Panc1 (cell line): ENCODE measurements at regions not wholly inside any gene's neighbourhood (a gene's known extent, or its start where the extent isn't known, plus 50 kb on each side); places are given as distances from the start of the nearest gene placed in this dataset.

Experiments
- ATAC-seq: fragments of 200-7000 bp; cut with Tn5 transposase; 2 replicates; pipeline ENCODE4 v1.9.1; 2020; ENCODE audit warnings: mild to moderate bottlenecking, moderate library complexity
- BruUV-seq: library from RNA; stranded (reverse); fragments of 400-500 nt; replicated peaks from 2 replicates; lab custom pipeline; 2021; lab: Mats Ljungman, UMichigan
- CTCF ChIA-PET: fragments of 300-600 bp; sonication (Branson Sonifier 250); formaldehyde crosslinking; loops from one replicate; lab custom pipeline; 2022; ENCODE audit warnings: antibody characterized with exemption; lab: Charles Lee
- POLR2A ChIA-PET: fragments of 300-600 bp; sonication (Branson Sonifier 250); formaldehyde crosslinking; loops from one replicate; lab custom pipeline; 2022; ENCODE audit warnings: antibody characterized with exemption; lab: Charles Lee
- DNase-seq: peaks from one replicate; pipeline ENCODE4 v3.0.0-alpha.2; 2010; ENCODE audit warnings: low read depth, low spot score
- H3K27ac ChIP-seq: 2 replicates; pipeline ENCODE4 v1.5.1; 2011; ENCODE audit warnings: mild to moderate bottlenecking, low read length, inconsistent platforms
- H3K27me3 ChIP-seq: fragments of 200-500 bp; sonication (Bioruptor generic); 2 replicates; pipeline ENCODE4 v1.6.0; 2014; ENCODE audit warnings: low read length, inconsistent platforms; ENCODE audit not compliant: control insufficient read depth, insufficient read depth
- H3K36me3 ChIP-seq: fragments of 200-500 bp; sonication (Bioruptor generic); 2 replicates; pipeline ENCODE4 v1.5.1; 2014; ENCODE audit warnings: inconsistent platforms, mild to moderate bottlenecking, low read length, moderate library complexity; ENCODE audit not compliant: control insufficient read depth, insufficient read depth
- H3K4me1 ChIP-seq: 2 replicates; pipeline ENCODE4 v1.5.1; 2011; ENCODE audit warnings: inconsistent platforms, mild to moderate bottlenecking, low read length, moderate library complexity; ENCODE audit not compliant: control insufficient read depth, insufficient read depth
- H3K4me3 ChIP-seq, 2 experiments: 2 replicates each; pipeline ENCODE4 v1.5.1; 2011 to 2012; ENCODE audit warnings: low read depth in 2 of 2, low read length in 2 of 2, mild to moderate bottlenecking in 2 of 2, inconsistent platforms in 1 of 2, moderate library complexity in 1 of 2
- H3K9me3 ChIP-seq: fragments of 200-500 bp; sonication (Bioruptor generic); 2 replicates; pipeline ENCODE4 v1.5.1; 2014; ENCODE audit warnings: low read depth, mild to moderate bottlenecking, inconsistent platforms, low read length, moderate library complexity; ENCODE audit not compliant: control insufficient read depth, insufficient read depth
- TCF7L2 ChIP-seq: IDR thresholded peaks from 2 replicates; pipeline ENCODE4 v1.6.1; 2011; ENCODE audit warnings: mild to moderate bottlenecking, low read depth, low read length, inconsistent platforms
- in situ Hi-C: cut with HindIII; loops from 2 replicates; pipeline ENCODE4 v1.10.0; 2016; ENCODE audit warnings: low sequenced_read_pairs, low pct_unique_long_range_greater_than_20kb
- intact Hi-C: fragments of 100-400 bp; cut with micrococcal nuclease; formaldehyde crosslinking; loops from one replicate; pipeline ENCODE4 v1.10.0; 2022; ENCODE audit not compliant: unreplicated experiment
- TF ChIP-seq, protein P1 (sequence below), 2 experiments: IDR thresholded peaks; 2 replicates each; pipeline ENCODE4 v1.6.1; 2011 to 2012; ENCODE audit warnings: low read depth in 2 of 2, control low read depth in 1 of 2, low read length in 1 of 2, mild to moderate bottlenecking in 1 of 2, moderate library complexity in 1 of 2; ENCODE audit not compliant: insufficient read depth in 1 of 2
- TF ChIP-seq, protein P2 (sequence below): fragments of 450-650 bp; IDR thresholded peaks from 2 replicates; pipeline ENCODE4 v1.5.1; 2017; ENCODE audit warnings: mild to moderate bottlenecking

DNA sequence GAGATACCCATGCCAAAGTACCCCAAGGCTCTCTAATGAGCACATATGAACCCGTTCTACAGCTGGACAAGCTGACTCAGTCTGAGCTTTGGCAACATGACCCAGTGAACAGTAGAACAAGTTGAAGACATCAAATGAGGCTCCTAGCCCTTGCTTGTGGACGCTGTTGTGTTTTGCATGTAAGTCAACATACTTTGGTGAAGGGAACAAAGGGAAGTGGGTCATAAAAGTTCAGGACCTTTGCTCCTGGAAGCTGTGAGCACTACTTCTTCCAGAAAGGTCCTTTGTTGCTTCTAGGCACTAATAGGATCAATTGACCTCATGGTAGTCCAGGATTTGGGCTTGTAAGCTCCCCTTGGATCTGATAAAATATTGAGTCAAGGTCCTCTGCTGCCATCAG, 613.5 kb upstream of the TBX3 start:
- H3K27me3 ChIP-seq = no peaks in the 10 kb centered on the region
- no peaks in the 10 kb centered on the region for H3K9me3 ChIP-seq
- DNase-seq (no peak), ATAC-seq (no peak)
- no peaks in the 10 kb centered on the region for H3K36me3 ChIP-seq
- CTCF ChIA-PET = no interaction called here
- TF ChIP-seq, protein P1, sequence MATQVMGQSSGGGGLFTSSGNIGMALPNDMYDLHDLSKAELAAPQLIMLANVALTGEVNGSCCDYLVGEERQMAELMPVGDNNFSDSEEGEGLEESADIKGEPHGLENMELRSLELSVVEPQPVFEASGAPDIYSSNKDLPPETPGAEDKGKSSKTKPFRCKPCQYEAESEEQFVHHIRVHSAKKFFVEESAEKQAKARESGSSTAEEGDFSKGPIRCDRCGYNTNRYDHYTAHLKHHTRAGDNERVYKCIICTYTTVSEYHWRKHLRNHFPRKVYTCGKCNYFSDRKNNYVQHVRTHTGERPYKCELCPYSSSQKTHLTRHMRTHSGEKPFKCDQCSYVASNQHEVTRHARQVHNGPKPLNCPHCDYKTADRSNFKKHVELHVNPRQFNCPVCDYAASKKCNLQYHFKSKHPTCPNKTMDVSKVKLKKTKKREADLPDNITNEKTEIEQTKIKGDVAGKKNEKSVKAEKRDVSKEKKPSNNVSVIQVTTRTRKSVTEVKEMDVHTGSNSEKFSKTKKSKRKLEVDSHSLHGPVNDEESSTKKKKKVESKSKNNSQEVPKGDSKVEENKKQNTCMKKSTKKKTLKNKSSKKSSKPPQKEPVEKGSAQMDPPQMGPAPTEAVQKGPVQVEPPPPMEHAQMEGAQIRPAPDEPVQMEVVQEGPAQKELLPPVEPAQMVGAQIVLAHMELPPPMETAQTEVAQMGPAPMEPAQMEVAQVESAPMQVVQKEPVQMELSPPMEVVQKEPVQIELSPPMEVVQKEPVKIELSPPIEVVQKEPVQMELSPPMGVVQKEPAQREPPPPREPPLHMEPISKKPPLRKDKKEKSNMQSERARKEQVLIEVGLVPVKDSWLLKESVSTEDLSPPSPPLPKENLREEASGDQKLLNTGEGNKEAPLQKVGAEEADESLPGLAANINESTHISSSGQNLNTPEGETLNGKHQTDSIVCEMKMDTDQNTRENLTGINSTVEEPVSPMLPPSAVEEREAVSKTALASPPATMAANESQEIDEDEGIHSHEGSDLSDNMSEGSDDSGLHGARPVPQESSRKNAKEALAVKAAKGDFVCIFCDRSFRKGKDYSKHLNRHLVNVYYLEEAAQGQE (IDR thresholded peaks at IDR 0.05; ENCODE audit: insufficient read depth in 1 of 2, low read depth in 2 of 2, low read length in 1 of 2) = no peak
- no peak for TF ChIP-seq TCF7L2
- H3K27ac ChIP-seq = no peak overlapping the region
- H3K4me1 ChIP-seq = no peaks in the 10 kb centered on the region
- intact Hi-C loops = no loop called here
- in situ Hi-C loops = no loop called here
- BruUV-seq = no TSS peak
- POLR2A ChIA-PET = no interaction called here
- no peak overlapping the region for H3K4me3 ChIP-seq

DNA sequence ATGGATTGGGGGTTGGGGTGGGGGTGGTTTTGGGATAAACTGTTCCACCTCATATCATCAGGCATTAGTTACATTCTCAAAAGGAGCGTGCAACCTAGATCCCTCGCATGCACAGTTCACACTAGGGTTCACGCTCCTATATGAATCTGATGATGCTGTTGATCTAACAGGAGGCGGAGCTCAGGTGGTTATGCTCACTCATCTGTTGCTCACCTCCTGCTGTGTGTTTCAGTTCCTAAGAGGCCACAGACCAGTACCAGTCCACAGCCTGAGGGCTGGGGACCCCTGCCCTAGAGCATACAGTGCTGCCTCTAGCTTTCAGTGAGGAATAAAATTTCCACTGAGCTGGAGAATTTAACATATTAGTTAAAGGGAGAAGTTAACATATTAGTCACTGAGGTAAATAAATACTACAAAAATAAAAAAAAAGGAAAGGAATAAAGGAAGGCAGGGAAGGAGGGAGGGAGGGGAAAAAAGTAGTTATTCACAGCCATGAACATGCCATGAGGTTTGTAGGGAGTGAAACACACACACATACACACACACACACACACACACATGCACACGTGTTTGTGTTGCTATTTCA, 612.7 kb upstream of the TBX3 start:
- H3K4me1 ChIP-seq = no peaks in the 10 kb centered on the region
- no peak for ATAC-seq
- intact Hi-C loops (no loop called here), in situ Hi-C loops (no loop called here)
- BruUV-seq = no TSS peak
- no peak for DNase-seq
- H3K9me3 ChIP-seq = no peaks in the 10 kb centered on the region
- H3K36me3 ChIP-seq = no peaks in the 10 kb centered on the region
- TF ChIP-seq, protein P1 (IDR thresholded peaks at IDR 0.05; ENCODE audit: insufficient read depth in 1 of 2, low read depth in 2 of 2, low read length in 1 of 2) = no peak
- TF ChIP-seq, protein P2, sequence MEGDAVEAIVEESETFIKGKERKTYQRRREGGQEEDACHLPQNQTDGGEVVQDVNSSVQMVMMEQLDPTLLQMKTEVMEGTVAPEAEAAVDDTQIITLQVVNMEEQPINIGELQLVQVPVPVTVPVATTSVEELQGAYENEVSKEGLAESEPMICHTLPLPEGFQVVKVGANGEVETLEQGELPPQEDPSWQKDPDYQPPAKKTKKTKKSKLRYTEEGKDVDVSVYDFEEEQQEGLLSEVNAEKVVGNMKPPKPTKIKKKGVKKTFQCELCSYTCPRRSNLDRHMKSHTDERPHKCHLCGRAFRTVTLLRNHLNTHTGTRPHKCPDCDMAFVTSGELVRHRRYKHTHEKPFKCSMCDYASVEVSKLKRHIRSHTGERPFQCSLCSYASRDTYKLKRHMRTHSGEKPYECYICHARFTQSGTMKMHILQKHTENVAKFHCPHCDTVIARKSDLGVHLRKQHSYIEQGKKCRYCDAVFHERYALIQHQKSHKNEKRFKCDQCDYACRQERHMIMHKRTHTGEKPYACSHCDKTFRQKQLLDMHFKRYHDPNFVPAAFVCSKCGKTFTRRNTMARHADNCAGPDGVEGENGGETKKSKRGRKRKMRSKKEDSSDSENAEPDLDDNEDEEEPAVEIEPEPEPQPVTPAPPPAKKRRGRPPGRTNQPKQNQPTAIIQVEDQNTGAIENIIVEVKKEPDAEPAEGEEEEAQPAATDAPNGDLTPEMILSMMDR = no peak
- no peaks in the 10 kb centered on the region for H3K27me3 ChIP-seq
- H3K4me3 ChIP-seq = no peak overlapping the region
- H3K27ac ChIP-seq = no peak overlapping the region
- CTCF ChIA-PET = no interaction called here
- POLR2A ChIA-PET = no interaction called here
